ENCODE measurements at regions not wholly inside any gene's neighbourhood (a gene's known extent, or its start where the extent isn't known, plus 50 kb on each side); places are given as distances from the start of the nearest gene placed in this dataset.

GRCh38 chr2:149885468-149885867, 297.9 kb upstream of the MMADHC start:
- H3K27ac ChIP-seq: no peak overlapping the region
- H3K9me3 ChIP-seq: no peaks in the 10 kb centered on the region
- H3K4me3 ChIP-seq: no peak overlapping the region
- H3K36me3 ChIP-seq: no peaks in the 10 kb centered on the region
- no peaks in the 10 kb centered on the region for H3K4me1 ChIP-seq (ENCODE audit: insufficient read depth)
- H3K27me3 ChIP-seq: no peaks in the 10 kb centered on the region
- 77 to 89% (median 80%) methylated on average over 2 of the region's 2 CpGs for WGBS, 3 donors
- TF ChIP-seq CTCF (IDR thresholded peaks at IDR 0.05): no peak
- TF ChIP-seq POLR2A (IDR thresholded peaks at IDR 0.05): no peak
- TF ChIP-seq EP300 (IDR thresholded peaks at IDR 0.05): no peak
- DNase-seq: no peak
- intact Hi-C loops (cut with DNase I): no loop called here

DNA sequence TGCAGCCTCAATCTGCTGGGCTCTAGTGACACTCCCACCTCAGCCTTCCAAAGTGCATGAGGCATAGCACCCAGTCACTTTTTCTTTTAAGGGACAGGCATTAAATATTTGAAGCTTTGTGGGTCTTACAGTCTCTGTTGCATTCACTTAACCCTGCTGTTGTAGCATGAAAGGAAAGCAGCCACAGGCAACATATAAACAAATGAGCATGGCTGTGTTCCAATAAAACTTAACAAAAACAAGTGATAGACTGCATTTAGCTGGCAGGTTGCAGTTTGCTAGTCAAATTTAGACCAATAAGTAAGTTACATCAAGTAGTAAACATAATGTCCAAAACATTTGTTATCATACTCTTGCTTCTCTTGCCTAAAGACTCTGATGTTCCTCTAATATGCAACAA, 297.3 kb upstream of the MMADHC start:
- Histone ChIP-seq H3K4me1 (ENCODE audit: insufficient read depth) (no peaks in the 10 kb centered on the region), H3K27ac (no peak overlapping the region), H3K9me3 (no peaks in the 10 kb centered on the region), H3K36me3 (no peaks in the 10 kb centered on the region), H3K27me3 (no peaks in the 10 kb centered on the region), H3K4me3 (no peak overlapping the region)
- no peak for TF ChIP-seq POLR2A (IDR thresholded peaks at IDR 0.05)
- no peak for TF ChIP-seq EP300 (IDR thresholded peaks at IDR 0.05)
- TF ChIP-seq CTCF (IDR thresholded peaks at IDR 0.05): no peak
- intact Hi-C loops (cut with DNase I): no loop called here
- no peak for DNase-seq

GRCh38 chr2:149877913-149878312, 290.3 kb upstream of the MMADHC start:
- no peaks in the 10 kb centered on the region for H3K9me3 ChIP-seq
- intact Hi-C loops (cut with DNase I): no loop called here
- H3K27me3 ChIP-seq: no peaks in the 10 kb centered on the region
- TF ChIP-seq CTCF (IDR thresholded peaks at IDR 0.05): no peak
- TF ChIP-seq EP300 (IDR thresholded peaks at IDR 0.05): no peak
- TF ChIP-seq POLR2A (IDR thresholded peaks at IDR 0.05): no peak
- H3K4me3 ChIP-seq: no peak overlapping the region
- H3K36me3 ChIP-seq: no peaks in the 10 kb centered on the region
- 72 to 81% (median 77%) methylated on average over 1 of the region's 1 CpG for WGBS, 3 donors
- no peaks in the 10 kb centered on the region for H3K4me1 ChIP-seq (ENCODE audit: insufficient read depth)
- DNase-seq: no peak
- no peak overlapping the region for H3K27ac ChIP-seq

DNA sequence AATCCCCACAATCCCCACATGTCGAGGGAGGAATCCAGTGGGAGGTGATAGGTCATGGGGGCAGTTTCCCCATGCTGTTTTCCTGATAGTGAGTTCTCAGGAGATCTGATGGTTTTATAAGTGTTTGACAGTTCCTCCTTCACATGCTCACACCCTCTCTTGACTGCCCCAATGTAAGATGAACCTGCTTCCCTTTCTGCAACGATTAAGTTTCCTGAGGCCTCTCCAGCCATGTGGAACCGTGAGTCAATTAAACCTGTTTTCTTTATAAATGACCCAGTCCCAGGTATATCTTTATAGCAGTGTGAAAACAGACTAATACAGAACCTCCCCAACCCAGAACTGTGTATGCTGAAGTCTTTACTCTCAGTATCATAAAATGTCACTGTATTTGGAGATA, 289.5 kb upstream of the MMADHC start:
- Histone ChIP-seq H3K4me1 (ENCODE audit: insufficient read depth) (no peaks in the 10 kb centered on the region), H3K27ac (no peak overlapping the region), H3K36me3 (no peaks in the 10 kb centered on the region), H3K27me3 (no peaks in the 10 kb centered on the region), H3K9me3 (no peaks in the 10 kb centered on the region), H3K4me3 (no peak overlapping the region)
- 56 to 71% (median 70%) methylated on average over 3 of the region's 3 CpGs for WGBS, 3 donors
- DNase-seq: no peak
- intact Hi-C loops (cut with DNase I): no loop called here
- TF ChIP-seq EP300 (IDR thresholded peaks at IDR 0.05): no peak
- no peak for TF ChIP-seq POLR2A (IDR thresholded peaks at IDR 0.05)
- no peak for TF ChIP-seq CTCF (IDR thresholded peaks at IDR 0.05)

- Histone ChIP-seq H3K4me1 (ENCODE audit: insufficient read depth) (no peaks in the 10 kb centered on the region), H3K27ac (no peak overlapping the region), H3K27me3 (no peaks in the 10 kb centered on the region), H3K4me3 (no peak overlapping the region), H3K9me3 (no peaks in the 10 kb centered on the region), H3K36me3 (no peaks in the 10 kb centered on the region)
- TF ChIP-seq POLR2A (IDR thresholded peaks at IDR 0.05) (no peak), EP300 (IDR thresholded peaks at IDR 0.05) (no peak), CTCF (IDR thresholded peaks at IDR 0.05) (no peak)
- no peak for DNase-seq
- 49 to 74% (median 67%) methylated on average over 1 of the region's 1 CpG for WGBS, 3 donors
- intact Hi-C loops (cut with DNase I): no loop called here
These were observed 286.4 kb upstream of the MMADHC start for GRCh38 chr2:149873936-149874335.
